ENCODE measurements at regions not wholly inside any gene's neighbourhood (a gene's known extent, or its start where the extent isn't known, plus 50 kb on each side); places are given as distances from the start of the nearest gene placed in this dataset.

DNA sequence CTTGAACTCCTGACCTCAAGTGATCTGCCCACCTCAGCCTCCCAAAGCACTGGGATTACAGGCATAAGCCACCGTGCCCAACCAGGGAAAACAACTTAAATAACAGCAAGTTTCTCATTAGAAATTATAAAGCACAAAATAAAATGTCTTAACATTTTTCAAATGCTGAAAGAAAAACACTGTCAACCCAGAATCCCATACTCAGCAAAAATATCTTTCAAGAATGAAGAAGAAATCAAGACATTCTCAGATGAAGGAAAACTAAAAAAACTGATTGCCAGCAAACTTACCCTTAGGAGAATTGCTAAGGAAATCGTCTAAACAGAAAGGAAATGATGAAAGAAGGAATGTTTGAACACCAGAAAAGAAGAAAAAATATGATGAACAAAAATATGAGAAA is 191.1 kb upstream of the NR5A2 start:
- TF ChIP-seq POLR2AphosphoS5 (IDR thresholded peaks at IDR 0.05; ENCODE audit: borderline replicate concordance, low read depth, low read length) (no peak), EZH2 (IDR thresholded peaks at IDR 0.05) (no peak), FOXP2 (optimal IDR thresholded peaks at IDR 0.05; ENCODE audit: control extremely low read depth, extremely low read length, insufficient read depth) (no peak)

Measured in SK-N-MC (cell line).